ENCODE measurements at regions not wholly inside any gene's neighbourhood (a gene's known extent, or its start where the extent isn't known, plus 50 kb on each side); places are given as distances from the start of the nearest gene placed in this dataset.

GRCh38 chr9:109889456-109889855, 109.5 kb downstream of the PALM2AKAP2 start:
- no peak for TF ChIP-seq POLR2AphosphoS5 (IDR thresholded peaks at IDR 0.05; ENCODE audit: borderline replicate concordance, low read depth, low read length)
- TF ChIP-seq EZH2 (IDR thresholded peaks at IDR 0.05), result no peak
- no peak for TF ChIP-seq FOXP2 (optimal IDR thresholded peaks at IDR 0.05; ENCODE audit: control extremely low read depth, extremely low read length, insufficient read depth)
